HG03060 (cell line): ENCODE measurements at regions not wholly inside any gene's neighbourhood (a gene's known extent, or its start where the extent isn't known, plus 50 kb on each side); places are given as distances from the start of the nearest gene placed in this dataset.
"Not testable (repeated sequence)": the region's sequence is repeated elsewhere in the genome, so short reads cannot be mapped to it uniquely, and the experiment has no call there.

ENCODE experiments used
- ATAC-seq: cut with Tn5 transposase; IDR thresholded peaks from one replicate; pipeline ENCODE4 v1.9.1; 2021; ENCODE audit warnings: low read depth, moderate number of reproducible peaks; ENCODE audit not compliant: unreplicated experiment

- ATAC-seq, result no peak
Measured at GRCh38 chr20:48448666-48449600, 378.9 kb downstream of the PREX1 start.

- no peak for ATAC-seq
Measured at GRCh38 chr20:48447456-48447855, 380.3 kb downstream of the PREX1 start.

DNA sequence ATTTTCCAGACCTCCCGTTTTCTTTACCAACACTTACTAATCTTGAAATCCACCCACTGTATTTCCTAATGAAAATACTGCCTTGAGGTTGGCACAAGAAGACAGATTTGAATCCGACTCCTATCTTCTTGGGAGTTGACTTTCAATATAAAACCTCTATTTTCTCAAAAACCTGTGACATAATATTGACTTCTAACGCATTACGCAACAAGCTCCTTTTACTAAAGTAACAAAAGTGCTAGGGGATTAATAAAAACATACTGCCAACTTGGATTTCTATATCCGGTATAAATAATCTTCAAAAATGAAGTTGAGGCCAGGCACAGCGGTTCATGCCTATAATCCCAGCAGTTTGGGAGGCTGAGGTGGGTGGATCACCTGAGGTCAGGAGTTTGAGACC lies 382.0 kb downstream of the PREX1 start:
- ATAC-seq, result no peak

- no peak for ATAC-seq
Measured at GRCh38 chr20:48444249-48444648, 383.6 kb downstream of the PREX1 start.

GRCh38 chr20:48440916-48441315 lies 386.9 kb downstream of the PREX1 start:
- ATAC-seq, result no peak

DNA sequence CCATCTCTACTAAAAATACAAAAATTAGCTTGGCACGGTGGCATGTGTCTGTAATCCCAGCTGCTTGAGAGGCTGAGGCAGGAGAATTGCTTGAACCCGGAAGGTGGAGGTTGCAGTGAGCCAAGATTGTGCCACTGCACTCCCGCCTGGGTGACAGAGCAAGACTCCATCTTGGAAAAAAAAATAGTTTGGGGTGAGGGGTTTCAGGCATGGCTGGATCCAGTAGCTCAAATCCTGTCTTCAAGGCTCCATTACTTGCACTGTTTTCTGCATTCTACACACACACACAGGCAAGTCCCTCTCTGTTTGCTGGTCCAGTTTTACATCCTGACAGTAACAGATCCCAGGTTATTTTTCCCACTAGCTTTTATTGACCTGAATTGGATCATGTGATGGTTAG lies 387.5 kb downstream of the PREX1 start:
- ATAC-seq, result not testable (repeated sequence)

GRCh38 chr20:48437146-48437545 lies 390.7 kb downstream of the PREX1 start:
- no peak for ATAC-seq

- ATAC-seq, result not testable (repeated sequence)
Measured at GRCh38 chr20:48436609-48437008, 391.2 kb downstream of the PREX1 start.

DNA sequence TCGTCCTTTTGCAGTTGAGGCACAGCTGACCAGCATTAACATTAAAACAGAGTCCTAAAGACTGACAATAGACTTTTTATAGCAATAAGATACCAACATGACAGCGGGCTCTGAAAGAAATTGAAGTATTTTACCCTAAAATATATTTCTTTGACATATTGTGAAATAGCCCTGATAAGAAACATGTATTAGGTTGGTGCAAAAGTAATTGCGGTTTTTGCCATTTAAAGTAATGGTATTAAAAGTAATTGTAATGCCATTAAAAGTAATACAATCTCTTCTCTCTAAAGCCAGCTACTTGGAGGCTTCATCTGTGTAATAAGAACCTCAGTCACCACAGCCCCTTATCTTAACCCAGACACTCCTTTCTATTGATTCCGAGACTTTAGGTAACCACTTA lies 394.6 kb downstream of the PREX1 start:
- ATAC-seq, result no peak

DNA sequence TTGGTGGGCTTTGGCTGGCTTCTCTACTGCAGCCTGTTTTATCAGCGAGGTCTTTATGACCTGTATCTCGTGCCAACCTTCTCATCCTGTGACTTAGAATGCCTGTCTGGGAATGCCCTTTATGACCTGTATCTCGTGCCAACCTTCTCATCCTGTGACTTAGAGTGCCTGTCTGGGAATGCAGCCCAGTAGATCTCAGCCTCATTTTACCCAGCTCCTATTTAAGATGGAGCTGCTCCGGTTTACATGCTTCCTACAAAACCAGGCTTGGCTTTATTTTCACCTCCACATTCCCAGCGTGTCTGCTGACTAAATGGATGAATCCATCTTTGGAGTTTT lies 395.3 kb downstream of the PREX1 start:
- no peak for ATAC-seq

DNA sequence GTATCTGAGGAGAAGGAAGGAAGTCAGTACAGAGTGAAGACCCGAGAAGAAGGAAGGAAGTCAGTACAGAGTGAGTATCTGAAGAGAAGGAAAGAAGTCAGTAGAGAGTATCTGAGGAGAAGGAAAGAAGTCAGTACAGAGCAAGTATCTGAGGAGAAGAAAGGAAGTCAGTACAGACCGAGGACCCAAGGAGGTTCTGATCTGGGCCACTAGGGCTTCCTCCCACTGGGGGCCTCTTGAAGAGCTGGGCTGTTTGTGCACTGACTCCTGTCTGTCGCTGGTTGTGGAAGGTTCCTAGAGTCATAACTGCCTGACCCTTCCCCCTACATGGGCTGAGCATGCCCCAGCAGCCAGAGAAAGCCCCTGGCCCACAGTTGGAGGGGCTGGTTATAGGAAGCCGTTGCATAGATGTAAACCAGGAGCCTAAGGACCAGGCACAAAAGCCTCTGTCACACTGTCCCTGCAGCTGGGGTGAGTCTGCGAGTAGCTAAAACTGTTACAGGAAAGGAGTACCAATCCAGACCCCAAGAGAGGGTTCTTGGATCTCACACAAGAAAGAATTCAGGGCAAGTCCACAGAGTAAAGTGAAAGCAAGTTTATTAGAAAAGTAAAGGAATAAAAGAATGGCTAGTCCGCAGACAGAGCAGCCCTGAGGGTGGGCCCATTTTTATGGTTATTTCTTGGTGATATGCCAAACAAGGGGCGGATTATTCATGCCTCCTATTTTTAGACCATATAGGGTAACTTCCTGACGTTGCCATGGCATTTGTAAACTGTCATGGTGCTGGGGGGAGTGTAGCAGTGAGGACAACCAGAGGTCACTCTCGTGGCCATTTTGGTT lies 395.9 kb downstream of the PREX1 start:
- ATAC-seq, result no peak

- ATAC-seq, result no peak
Measured at GRCh38 chr20:48426630-48427029, 401.2 kb downstream of the PREX1 start.

DNA sequence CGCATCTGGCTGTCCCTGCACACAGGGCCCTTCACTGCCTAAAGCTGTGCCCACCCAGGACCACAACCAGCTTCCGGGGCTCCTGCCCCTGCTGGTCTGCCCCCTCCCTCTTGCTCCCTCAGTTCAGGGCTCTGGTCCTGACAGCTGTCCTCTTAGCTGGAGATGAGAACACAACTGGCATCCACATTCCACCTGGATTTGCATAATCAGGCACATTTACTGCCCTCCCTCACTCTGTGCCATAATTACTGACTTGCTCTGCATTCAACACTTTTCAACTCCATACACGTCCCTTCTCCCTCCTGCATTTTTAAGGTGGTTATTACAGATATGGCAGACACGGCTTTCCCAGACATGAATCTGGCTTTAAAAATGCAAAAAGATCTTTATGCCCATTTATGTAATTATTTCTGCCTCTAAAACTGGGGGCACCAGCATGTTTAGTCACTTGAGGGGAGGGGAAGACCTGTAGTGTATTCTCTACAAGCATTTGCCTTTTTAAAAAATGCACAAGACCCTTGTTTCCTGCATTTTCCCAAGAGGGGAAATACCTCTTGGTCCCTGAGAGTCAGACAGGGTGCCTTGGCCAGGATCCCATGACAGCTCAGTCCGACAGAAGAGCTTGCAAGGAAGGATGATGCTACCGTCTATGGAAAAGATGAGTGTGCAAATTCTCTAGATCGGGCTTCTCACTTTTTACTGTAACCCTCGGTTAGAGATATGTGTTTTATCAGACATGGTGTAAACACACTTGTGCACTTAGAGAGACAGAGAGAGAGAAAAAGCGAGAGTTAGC lies 401.8 kb downstream of the PREX1 start:
- ATAC-seq, result no peak

GRCh38 chr20:48425321-48425720 lies 402.5 kb downstream of the PREX1 start:
- ATAC-seq, result no peak

- ATAC-seq, result no peak
Measured at GRCh38 chr20:48422242-48422960, 405.4 kb downstream of the PREX1 start.

DNA sequence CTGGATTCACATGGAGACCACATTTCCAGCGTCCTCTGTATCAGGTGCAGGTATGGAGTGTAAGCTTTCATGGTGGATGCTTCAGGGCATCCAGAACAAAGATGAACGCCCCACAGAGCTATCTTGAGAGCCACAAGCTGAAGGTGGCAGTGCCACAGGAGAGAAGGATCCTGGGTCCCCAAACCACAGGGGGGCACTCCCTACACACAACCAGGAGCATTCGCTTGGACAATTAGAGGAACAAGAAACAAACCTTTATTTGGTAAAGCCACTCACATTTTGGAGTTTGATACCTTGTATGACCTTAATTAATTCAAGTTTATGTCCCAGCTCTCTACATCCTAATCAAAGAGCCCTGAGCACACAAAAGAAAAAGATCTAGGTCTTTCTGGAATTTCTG lies 406.3 kb downstream of the PREX1 start:
- ATAC-seq, result no peak

DNA sequence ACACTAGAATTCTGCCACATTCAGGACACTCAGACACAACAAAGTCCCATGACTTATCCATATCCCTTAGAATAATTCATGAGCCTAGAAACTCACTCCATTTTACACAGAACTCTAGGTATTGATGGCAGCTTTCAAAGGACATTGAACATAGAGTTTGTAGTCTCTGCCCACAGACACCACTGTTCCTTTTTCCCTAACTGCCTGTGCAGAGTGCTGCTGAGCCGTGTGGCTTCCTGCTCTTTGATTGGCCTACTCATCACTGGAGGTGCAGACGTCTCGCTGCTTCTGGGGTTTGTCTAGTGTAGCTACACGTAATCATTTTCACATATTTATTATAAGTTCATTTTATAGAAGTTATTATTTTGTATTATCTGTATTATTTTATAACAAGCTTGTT lies 407.6 kb downstream of the PREX1 start:
- no peak for ATAC-seq

DNA sequence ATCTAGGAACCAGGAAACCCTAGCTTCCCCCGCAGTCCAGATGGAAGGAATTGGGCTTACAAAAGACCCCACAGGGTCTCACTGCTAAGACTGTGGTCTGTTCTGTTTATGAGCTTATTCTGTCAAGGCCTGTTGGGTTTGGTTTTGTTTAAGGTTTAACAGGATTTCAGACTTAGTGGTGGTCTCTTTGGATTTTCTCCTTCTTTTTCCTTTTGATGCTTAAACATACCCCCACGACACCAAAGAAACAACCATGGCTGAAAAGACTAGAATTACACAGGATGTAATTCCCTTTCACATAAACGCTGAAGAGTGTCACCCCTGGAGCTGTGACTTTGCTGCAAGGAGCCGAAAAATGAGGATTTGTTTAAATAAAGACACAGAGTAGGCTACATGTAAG lies 408.6 kb downstream of the PREX1 start:
- ATAC-seq, result no peak

- no peak for ATAC-seq
Measured at GRCh38 chr20:48416002-48416401, 411.8 kb downstream of the PREX1 start.

GRCh38 chr20:48414786-48415185 lies 413.0 kb downstream of the PREX1 start:
- ATAC-seq, result no peak
